A673 (cell line): ENCODE measurements at regions not wholly inside any gene's neighbourhood (a gene's known extent, or its start where the extent isn't known, plus 50 kb on each side); places are given as distances from the start of the nearest gene placed in this dataset.

Experiments
- EZH2 ChIP-seq: fragments of 200-600 bp; sonication (generic); IDR thresholded peaks from 2 replicates; pipeline ENCODE4 v1.6.1; 2017; ENCODE audit warnings: borderline replicate concordance, low read depth, mild to moderate bottlenecking, mixed read lengths, antibody characterized with exemption, low read length; ENCODE audit not compliant: poor library complexity, severe bottlenecking
- TF ChIP-seq, protein P1 (sequence below): fragments of 300-800, 200-600 bp; sonication (generic); conservative IDR thresholded peaks from 2 replicates; pipeline ENCODE4 v1.5.1; 2017; ENCODE audit warnings: low read depth, mild to moderate bottlenecking, antibody characterized with exemption, low read length, moderate library complexity, mixed read lengths

DNA sequence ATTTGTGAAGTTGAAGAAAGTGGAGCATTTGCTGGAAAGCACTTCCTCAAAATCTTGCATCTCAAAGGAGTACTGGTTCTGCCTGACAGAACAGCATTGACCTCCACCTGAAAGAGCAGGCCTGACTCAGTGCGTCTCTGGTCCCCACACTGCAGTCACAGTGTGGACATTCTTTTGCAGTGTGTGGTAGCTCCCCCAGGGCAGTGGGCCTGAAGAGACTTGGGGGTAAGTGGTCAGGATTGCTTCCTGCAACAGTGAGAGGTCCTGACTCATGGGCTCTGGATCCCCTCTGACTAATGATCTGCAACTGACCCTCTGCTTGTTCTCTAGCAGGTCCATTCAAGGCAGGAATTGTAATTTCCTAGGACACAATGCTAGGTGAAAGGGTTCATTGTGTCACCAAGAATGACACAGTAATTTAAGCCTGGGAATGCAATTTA, 204.9 kb upstream of the KCNJ16 start:
- TF ChIP-seq, protein P1, sequence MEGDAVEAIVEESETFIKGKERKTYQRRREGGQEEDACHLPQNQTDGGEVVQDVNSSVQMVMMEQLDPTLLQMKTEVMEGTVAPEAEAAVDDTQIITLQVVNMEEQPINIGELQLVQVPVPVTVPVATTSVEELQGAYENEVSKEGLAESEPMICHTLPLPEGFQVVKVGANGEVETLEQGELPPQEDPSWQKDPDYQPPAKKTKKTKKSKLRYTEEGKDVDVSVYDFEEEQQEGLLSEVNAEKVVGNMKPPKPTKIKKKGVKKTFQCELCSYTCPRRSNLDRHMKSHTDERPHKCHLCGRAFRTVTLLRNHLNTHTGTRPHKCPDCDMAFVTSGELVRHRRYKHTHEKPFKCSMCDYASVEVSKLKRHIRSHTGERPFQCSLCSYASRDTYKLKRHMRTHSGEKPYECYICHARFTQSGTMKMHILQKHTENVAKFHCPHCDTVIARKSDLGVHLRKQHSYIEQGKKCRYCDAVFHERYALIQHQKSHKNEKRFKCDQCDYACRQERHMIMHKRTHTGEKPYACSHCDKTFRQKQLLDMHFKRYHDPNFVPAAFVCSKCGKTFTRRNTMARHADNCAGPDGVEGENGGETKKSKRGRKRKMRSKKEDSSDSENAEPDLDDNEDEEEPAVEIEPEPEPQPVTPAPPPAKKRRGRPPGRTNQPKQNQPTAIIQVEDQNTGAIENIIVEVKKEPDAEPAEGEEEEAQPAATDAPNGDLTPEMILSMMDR = no peak
- no peak for TF ChIP-seq EZH2
